ENCODE measurements at regions not wholly inside any gene's neighbourhood (a gene's known extent, or its start where the extent isn't known, plus 50 kb on each side); places are given as distances from the start of the nearest gene placed in this dataset.
A peak's percentile ranks its signal among the peaks of the same experiment; 100 is the strongest.

GRCh38 chr2:150572961-150573395, 85.5 kb upstream of the RND3 start:
- Histone ChIP-seq H3K4me1 (ENCODE audit: insufficient read depth, low read length) (peaks cover 19% of the 10 kb centered on the region), H3K9ac (ENCODE audit: low read length) (no peak overlapping the region), H3K27ac (ENCODE audit: low read depth, low read length) (no peak overlapping the region), H2AFZ (ENCODE audit: low read depth, low read length) (no peak overlapping the region), H3K4me2 (ENCODE audit: low read length) (no peak overlapping the region), H3K9me3 (ENCODE audit: insufficient read depth, low read depth, low read length) (no peaks in the 10 kb centered on the region), H3K27me3 (ENCODE audit: insufficient read depth, low read length) (no peaks in the 10 kb centered on the region), H4K20me1 (ENCODE audit: insufficient read depth, low read length) (no peaks in the 10 kb centered on the region), H3K36me3 (ENCODE audit: insufficient read depth, low read length) (no peaks in the 10 kb centered on the region), H3K4me3 (ENCODE audit: insufficient read depth, low read depth, low read length) (no peak overlapping the region), H3K79me2 (ENCODE audit: insufficient read depth, low read length) (no peaks in the 10 kb centered on the region)
- H3K36me3 Mint-ChIP-seq (ENCODE audit: low read depth, unreplicated experiment) = no peaks in the 10 kb centered on the region
- DNase-seq (ENCODE audit: low read depth) (no peak), FAIRE-seq (no peak)
- no peak overlapping the region for H3K27ac Mint-ChIP-seq (ENCODE audit: unreplicated experiment)
- peaks cover 20% of the 10 kb centered on the region for H3K4me1 Mint-ChIP-seq (ENCODE audit: low read depth, unreplicated experiment)
- TF ChIP-seq CTCF (IDR thresholded peaks at IDR 0.05; ENCODE audit: insufficient read depth, low read depth, low read length) (no peak), EZH2 (IDR thresholded peaks at IDR 0.05; ENCODE audit: insufficient read depth, low read length) (no peak)
- peaks cover 2% of the 10 kb centered on the region for H3K9me3 Mint-ChIP-seq (ENCODE audit: unreplicated experiment)
- no peak overlapping the region for H3K4me3 Mint-ChIP-seq (ENCODE audit: unreplicated experiment)
- H3K27me3 Mint-ChIP-seq (ENCODE audit: low read depth, unreplicated experiment) = no peaks in the 10 kb centered on the region

GRCh38 chr2:150572194-150572766, 84.8 kb upstream of the RND3 start:
- no peak for TF ChIP-seq EZH2 (IDR thresholded peaks at IDR 0.05; ENCODE audit: insufficient read depth, low read length)
- no peak for TF ChIP-seq CTCF (IDR thresholded peaks at IDR 0.05; ENCODE audit: insufficient read depth, low read depth, low read length)
- Histone ChIP-seq H3K4me2 (ENCODE audit: low read length) (no peak overlapping the region), H3K4me3 (ENCODE audit: insufficient read depth, low read depth, low read length) (no peak overlapping the region), H3K27me3 (ENCODE audit: insufficient read depth, low read length) (no peaks in the 10 kb centered on the region), H3K9me3 (ENCODE audit: insufficient read depth, low read depth, low read length) (no peaks in the 10 kb centered on the region), H3K9ac (ENCODE audit: low read length) (no peak overlapping the region), H2AFZ (ENCODE audit: low read depth, low read length) (no peak overlapping the region), H3K4me1 (ENCODE audit: insufficient read depth, low read length) (peaks cover 19% of the 10 kb centered on the region), H3K36me3 (ENCODE audit: insufficient read depth, low read length) (no peaks in the 10 kb centered on the region), H4K20me1 (ENCODE audit: insufficient read depth, low read length) (no peaks in the 10 kb centered on the region), H3K79me2 (ENCODE audit: insufficient read depth, low read length) (no peaks in the 10 kb centered on the region), H3K27ac (ENCODE audit: low read depth, low read length) (no peak overlapping the region)
- Mint-ChIP-seq H3K36me3 (ENCODE audit: low read depth, unreplicated experiment) (no peaks in the 10 kb centered on the region), H3K4me3 (ENCODE audit: unreplicated experiment) (no peak overlapping the region), H3K4me1 (ENCODE audit: low read depth, unreplicated experiment) (peaks cover 27% of the 10 kb centered on the region), H3K27me3 (ENCODE audit: low read depth, unreplicated experiment) (no peaks in the 10 kb centered on the region), H3K9me3 (ENCODE audit: unreplicated experiment) (no peaks in the 10 kb centered on the region), H3K27ac (ENCODE audit: unreplicated experiment) (peak overlapping the region; percentile 80)
- peak; percentile 32 for FAIRE-seq
- no peak for DNase-seq (ENCODE audit: low read depth)

- Mint-ChIP-seq H3K9me3 (ENCODE audit: unreplicated experiment) (peaks cover under 1% of the 10 kb centered on the region), H3K36me3 (ENCODE audit: low read depth, unreplicated experiment) (no peaks in the 10 kb centered on the region), H3K27me3 (ENCODE audit: low read depth, unreplicated experiment) (no peaks in the 10 kb centered on the region), H3K27ac (ENCODE audit: unreplicated experiment) (peak overlapping the region; percentile 80), H3K4me3 (ENCODE audit: unreplicated experiment) (no peak overlapping the region), H3K4me1 (ENCODE audit: low read depth, unreplicated experiment) (peaks cover 27% of the 10 kb centered on the region)
- Histone ChIP-seq H3K9me3 (ENCODE audit: insufficient read depth, low read depth, low read length) (no peaks in the 10 kb centered on the region), H3K27ac (ENCODE audit: low read depth, low read length) (peak overlapping the region; percentile 88), H3K4me1 (ENCODE audit: insufficient read depth, low read length) (peaks cover 19% of the 10 kb centered on the region), H2AFZ (ENCODE audit: low read depth, low read length) (no peak overlapping the region), H3K79me2 (ENCODE audit: insufficient read depth, low read length) (no peaks in the 10 kb centered on the region), H3K4me3 (ENCODE audit: insufficient read depth, low read depth, low read length) (no peak overlapping the region), H3K4me2 (ENCODE audit: low read length) (peak overlapping the region; percentile 58), H3K36me3 (ENCODE audit: insufficient read depth, low read length) (no peaks in the 10 kb centered on the region), H4K20me1 (ENCODE audit: insufficient read depth, low read length) (no peaks in the 10 kb centered on the region), H3K9ac (ENCODE audit: low read length) (peak overlapping the region; percentile 71), H3K27me3 (ENCODE audit: insufficient read depth, low read length) (no peaks in the 10 kb centered on the region)
- no peak for DNase-seq (ENCODE audit: low read depth)
- FAIRE-seq = peak; percentile 45
- TF ChIP-seq CTCF (IDR thresholded peaks at IDR 0.05; ENCODE audit: insufficient read depth, low read depth, low read length) (no peak), EZH2 (IDR thresholded peaks at IDR 0.05; ENCODE audit: insufficient read depth, low read length) (no peak)
These were observed 83.7 kb upstream of the RND3 start for GRCh38 chr2:150571121-150571520.

All from astrocyte (in vitro differentiated cells and primary cell).